SK-N-SH (cell line): ENCODE measurements at regions not wholly inside any gene's neighbourhood (a gene's known extent, or its start where the extent isn't known, plus 50 kb on each side); places are given as distances from the start of the nearest gene placed in this dataset.

Source experiments
- CTCF ChIA-PET: fragments of 300-600, 350-600 bp; formaldehyde crosslinking; extraction: SDS; loops from one replicate; lab custom pipeline; 2021; lab: Yijun Ruan, JAX
- POLR2A ChIA-PET: fragments of 350-600 bp; sonication (Branson Sonifier 250); formaldehyde crosslinking; extraction: SDS; loops from one replicate; lab custom pipeline; 2020; ENCODE audit warnings: antibody characterized with exemption, inconsistent platforms; lab: Yijun Ruan, JAX
- DNase-seq: peaks from one replicate; pipeline ENCODE4 v3.0.0; 2012
- H2AFZ ChIP-seq: fragments of 200-600 bp; sonication (generic); 2 replicates; pipeline ENCODE4 v1.8.1; 2016; ENCODE audit warnings: antibody characterized with exemption, mild to moderate bottlenecking, low read depth
- H3F3A ChIP-seq: fragments of 200-600 bp; sonication (generic); replicated peaks from 2 replicates; pipeline ENCODE3; 2016; ENCODE audit warnings: antibody characterized with exemption, mild to moderate bottlenecking; ENCODE audit not compliant: insufficient read depth
- H3K27ac ChIP-seq, 2 experiments: fragments of 200-500 bp in 1 of 2; fragments of 200-600 bp in 1 of 2; sonication (Bioruptor generic) in 1 of 2; sonication (generic), shearing (Covaris generic) in 1 of 2; 2 replicates each; pipeline versions ENCODE4 v1.5.1 to v1.6.1; 2014 to 2016; ENCODE audit warnings: low read depth in 2 of 2, inconsistent platforms in 1 of 2, low read length in 1 of 2, mild to moderate bottlenecking in 1 of 2, mixed read lengths in 1 of 2
- H3K27me3 ChIP-seq: fragments of 200-600 bp; sonication (generic), shearing (Covaris generic); 2 replicates; pipeline ENCODE4 v1.6.1; 2016; ENCODE audit warnings: mixed run types; ENCODE audit not compliant: insufficient read depth
- H3K36me3 ChIP-seq, 2 experiments: fragments of 200-500 bp in 1 of 2; fragments of 200-600 bp in 1 of 2; sonication (Bioruptor generic) in 1 of 2; sonication (generic) in 1 of 2; replicated peaks in 1 of 2; 2 replicates each; pipeline versions ENCODE3 to v1.5.1; 2014 to 2016; ENCODE audit warnings: low read length in 1 of 2, mild to moderate bottlenecking in 1 of 2; ENCODE audit not compliant: insufficient read depth in 2 of 2, control insufficient read depth in 1 of 2
- H3K4me1 ChIP-seq, 2 experiments: fragments of 200-500 bp in 1 of 2; fragments of 200-600 bp in 1 of 2; sonication (Bioruptor generic) in 1 of 2; sonication (generic), shearing (Covaris generic) in 1 of 2; 2 replicates each; pipeline versions ENCODE4 v1.5.1 to v1.6.1; 2014 to 2016; ENCODE audit warnings: low read depth in 1 of 2, low read length in 1 of 2, mixed run types in 1 of 2; ENCODE audit not compliant: insufficient read depth in 2 of 2, control insufficient read depth in 1 of 2
- H3K4me2 ChIP-seq: fragments of 200-600 bp; sonication (generic), shearing (Covaris generic); 2 replicates; pipeline ENCODE4 v1.6.1; 2017; ENCODE audit warnings: mixed run types
- H3K4me3 ChIP-seq, 2 experiments: fragments of 200-500 bp in 1 of 2; fragments of 200-600 bp in 1 of 2; sonication (Bioruptor generic) in 1 of 2; sonication (generic), shearing (Covaris generic) in 1 of 2; 2 replicates each; pipeline versions ENCODE4 v1.5.1 to v1.8.1; 2014 to 2016; ENCODE audit warnings: low read depth in 2 of 2, inconsistent platforms in 1 of 2, low read length in 1 of 2, mild to moderate bottlenecking in 1 of 2, mixed read lengths in 1 of 2, moderate library complexity in 1 of 2
- H3K79me2 ChIP-seq: fragments of 200-600 bp; sonication (generic); 2 replicates; pipeline ENCODE4 v1.8.1; 2017; ENCODE audit warnings: mild to moderate bottlenecking; ENCODE audit not compliant: insufficient read depth
- H3K9ac ChIP-seq: fragments of 200-600 bp; sonication (generic); 2 replicates; pipeline ENCODE4 v1.6.1; 2017; ENCODE audit warnings: mixed run types
- H3K9me2 ChIP-seq: fragments of 200-600 bp; sonication (generic); 2 replicates; pipeline ENCODE4 v1.6.1; 2017; ENCODE audit warnings: mixed run types
- H3K9me3 ChIP-seq: fragments of 200-600 bp; sonication (generic); 2 replicates; pipeline ENCODE4 v1.6.1; 2017; ENCODE audit warnings: mixed run types, mild to moderate bottlenecking, moderate library complexity
- H4K20me1 ChIP-seq: fragments of 200-600 bp; sonication (generic); 2 replicates; pipeline ENCODE4 v1.6.1; 2017; ENCODE audit warnings: mild to moderate bottlenecking, mixed run types; ENCODE audit not compliant: insufficient read depth
- CHD2 ChIP-seq: fragments of 150-350 bp; IDR thresholded peaks from 2 replicates; pipeline ENCODE4 v1.6.1; 2018; ENCODE audit warnings: low read length; ENCODE audit not compliant: partially characterized antibody
- CTCF ChIP-seq: fragments of 200-600 bp; sonication (generic); IDR thresholded peaks from 2 replicates; pipeline ENCODE4 v1.6.1; 2017; ENCODE audit warnings: antibody characterized with exemption, mild to moderate bottlenecking, moderate library complexity
- ELF1 ChIP-seq: IDR thresholded peaks from 2 replicates; pipeline ENCODE4 v1.4.0; 2012
- EP300 ChIP-seq, 2 experiments: IDR thresholded peaks; 2 replicates each; pipeline versions ENCODE4 v1.4.0 to v1.6.1; 2012; ENCODE audit warnings: borderline replicate concordance in 1 of 2, low read depth in 1 of 2, low read length in 1 of 2
- EZH2phosphoT487 ChIP-seq: fragments of 200-600 bp; sonication (generic); IDR thresholded peaks from 2 replicates; pipeline ENCODE4 v1.6.1; 2017; ENCODE audit warnings: low read depth, mixed run types, mild to moderate bottlenecking, antibody characterized with exemption, moderate library complexity, borderline replicate concordance
- FOXJ3 ChIP-seq: sonication (generic); formaldehyde crosslinking; IDR thresholded peaks from 2 replicates; pipeline ENCODE4 v1.5.1; 2020; ENCODE audit warnings: mild to moderate bottlenecking, missing genetic modification reagents
- FOXM1 ChIP-seq: IDR thresholded peaks from 2 replicates; pipeline ENCODE4 v1.4.0; 2012; ENCODE audit warnings: low read depth, mild to moderate bottlenecking
- GABPA ChIP-seq: IDR thresholded peaks from 2 replicates; pipeline ENCODE4 v1.4.0; 2012; ENCODE audit warnings: low read depth, mild to moderate bottlenecking
- JUND ChIP-seq: IDR thresholded peaks from 2 replicates; pipeline ENCODE4 v1.4.0; 2012
- MEF2A ChIP-seq: IDR thresholded peaks from 2 replicates; pipeline ENCODE4 v1.4.0; 2012; ENCODE audit warnings: low read depth, borderline replicate concordance
- NFIC ChIP-seq: IDR thresholded peaks from 2 replicates; pipeline ENCODE4 v1.4.0; 2012; ENCODE audit warnings: borderline replicate concordance
- NRF1 ChIP-seq: IDR thresholded peaks from 2 replicates; pipeline ENCODE4 v1.6.1; 2012; ENCODE audit warnings: low read depth, mild to moderate bottlenecking, low read length
- PBX3 ChIP-seq: IDR thresholded peaks from 2 replicates; pipeline ENCODE4; 2012
- POLR2AphosphoS5 ChIP-seq: IDR thresholded peaks from 2 replicates; pipeline ENCODE4 v1.6.1; 2012; ENCODE audit warnings: low read depth, low read length
- RCOR1 ChIP-seq: fragments of 150-350 bp; IDR thresholded peaks from 2 replicates; pipeline ENCODE4 v1.6.1; 2017; ENCODE audit warnings: antibody characterized with exemption, low read length
- RXRA ChIP-seq: IDR thresholded peaks from 2 replicates; pipeline ENCODE4 v1.4.0; 2012; ENCODE audit warnings: low read depth, mild to moderate bottlenecking, borderline replicate concordance
- TAF1 ChIP-seq: IDR thresholded peaks from 2 replicates; pipeline ENCODE4 v1.6.1; 2012; ENCODE audit warnings: low read depth, mild to moderate bottlenecking, low read length, moderate library complexity, borderline replicate concordance
- YY1 ChIP-seq: IDR thresholded peaks from 2 replicates; pipeline ENCODE4 v1.4.0; 2012; ENCODE audit warnings: low read depth, mild to moderate bottlenecking
- WGBS: methylation state at CpG from one replicate; pipeline ENCODE4 v1.1.6; 2017; ENCODE audit warnings: low lambda C conversion rate; 5-methylcytosine and 5-hydroxymethylcytosine counted together
- TF ChIP-seq, protein P1 (sequence below): IDR thresholded peaks from 2 replicates; pipeline ENCODE4 v1.6.1; 2012; ENCODE audit warnings: mild to moderate bottlenecking, low read depth, low read length, moderate library complexity
- TF ChIP-seq, protein P2 (sequence below): fragments of 150-350 bp; IDR thresholded peaks from 2 replicates; pipeline ENCODE4 v1.6.1; 2016; ENCODE audit warnings: mild to moderate bottlenecking, low read depth, low read length

DNA sequence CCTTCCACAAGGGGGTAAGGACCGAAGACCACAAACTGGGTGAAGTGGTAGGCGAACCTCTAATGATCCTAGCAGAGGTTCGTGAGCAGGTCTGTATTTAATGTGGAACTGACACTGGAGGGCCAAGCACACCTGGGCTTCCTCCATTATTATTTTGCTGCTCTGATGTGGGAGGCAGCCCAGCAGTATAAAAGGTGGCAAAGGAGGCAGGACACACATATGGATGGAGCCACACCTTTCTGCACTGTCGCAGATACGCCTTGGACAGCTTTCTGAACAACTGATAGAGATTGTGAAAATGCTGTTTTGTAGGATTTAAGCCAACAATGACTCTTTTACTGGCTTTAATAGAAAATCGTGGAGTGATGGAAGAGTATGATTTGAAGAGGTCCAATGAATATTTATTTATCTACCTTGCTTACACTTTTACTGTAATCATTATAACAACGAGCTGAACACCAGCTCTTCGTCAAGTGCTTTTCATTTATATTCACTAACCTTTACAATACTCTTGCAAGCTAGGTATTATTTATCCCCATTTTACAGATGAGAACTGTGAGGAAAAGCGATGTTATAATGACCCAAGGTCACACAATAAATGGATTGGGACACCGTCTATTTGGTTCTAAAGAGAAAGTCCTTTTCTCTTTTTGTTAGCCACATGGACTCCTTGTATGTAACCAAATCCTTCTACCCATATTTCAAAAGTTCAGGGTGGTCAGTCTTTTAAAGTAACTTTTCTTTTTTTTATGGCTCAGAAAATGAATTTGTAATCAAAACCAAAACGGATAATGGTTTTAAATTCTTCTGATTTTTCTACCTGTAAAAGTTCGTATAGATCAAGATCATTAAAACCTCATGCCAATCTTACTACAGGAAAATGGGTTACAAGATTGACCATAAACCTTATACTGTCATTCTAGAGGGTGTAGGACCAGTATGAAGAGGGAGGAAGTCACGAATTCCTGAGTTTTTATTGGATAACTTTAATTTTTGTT lies 116.9 kb downstream of the UTRN start:
- Histone ChIP-seq H3F3A (peaks cover 3% of the 10 kb centered on the region), H3K4me3 (no peak overlapping the region), H3K9me2 (no peaks in the 10 kb centered on the region), H3K36me3 (no peaks in the 10 kb centered on the region), H3K27ac (no peak overlapping the region; a peak in 1 of 4 replicates), H3K79me2 (peaks cover 6% of the 10 kb centered on the region), H3K4me2 (no peak overlapping the region), H3K4me1 (no peaks in the 10 kb centered on the region; a peak in 1 of 4 replicates), H3K9me3 (peaks cover 6% of the 10 kb centered on the region; the same call in 1 of the 2 replicates), H4K20me1 (no peaks in the 10 kb centered on the region), H3K9ac (no peak overlapping the region), H2AFZ (no peak overlapping the region), H3K27me3 (no peaks in the 10 kb centered on the region)
- ChIA-PET POLR2A (no interaction called here), CTCF (no interaction called here)
- no peak for DNase-seq
- whole genome bisulfite sequencing, result 18% methylated on average over 13 of the region's 13 CpGs
- TF ChIP-seq, protein P1, sequence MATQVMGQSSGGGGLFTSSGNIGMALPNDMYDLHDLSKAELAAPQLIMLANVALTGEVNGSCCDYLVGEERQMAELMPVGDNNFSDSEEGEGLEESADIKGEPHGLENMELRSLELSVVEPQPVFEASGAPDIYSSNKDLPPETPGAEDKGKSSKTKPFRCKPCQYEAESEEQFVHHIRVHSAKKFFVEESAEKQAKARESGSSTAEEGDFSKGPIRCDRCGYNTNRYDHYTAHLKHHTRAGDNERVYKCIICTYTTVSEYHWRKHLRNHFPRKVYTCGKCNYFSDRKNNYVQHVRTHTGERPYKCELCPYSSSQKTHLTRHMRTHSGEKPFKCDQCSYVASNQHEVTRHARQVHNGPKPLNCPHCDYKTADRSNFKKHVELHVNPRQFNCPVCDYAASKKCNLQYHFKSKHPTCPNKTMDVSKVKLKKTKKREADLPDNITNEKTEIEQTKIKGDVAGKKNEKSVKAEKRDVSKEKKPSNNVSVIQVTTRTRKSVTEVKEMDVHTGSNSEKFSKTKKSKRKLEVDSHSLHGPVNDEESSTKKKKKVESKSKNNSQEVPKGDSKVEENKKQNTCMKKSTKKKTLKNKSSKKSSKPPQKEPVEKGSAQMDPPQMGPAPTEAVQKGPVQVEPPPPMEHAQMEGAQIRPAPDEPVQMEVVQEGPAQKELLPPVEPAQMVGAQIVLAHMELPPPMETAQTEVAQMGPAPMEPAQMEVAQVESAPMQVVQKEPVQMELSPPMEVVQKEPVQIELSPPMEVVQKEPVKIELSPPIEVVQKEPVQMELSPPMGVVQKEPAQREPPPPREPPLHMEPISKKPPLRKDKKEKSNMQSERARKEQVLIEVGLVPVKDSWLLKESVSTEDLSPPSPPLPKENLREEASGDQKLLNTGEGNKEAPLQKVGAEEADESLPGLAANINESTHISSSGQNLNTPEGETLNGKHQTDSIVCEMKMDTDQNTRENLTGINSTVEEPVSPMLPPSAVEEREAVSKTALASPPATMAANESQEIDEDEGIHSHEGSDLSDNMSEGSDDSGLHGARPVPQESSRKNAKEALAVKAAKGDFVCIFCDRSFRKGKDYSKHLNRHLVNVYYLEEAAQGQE, result no peak
- TF ChIP-seq YY1 (no peak), ELF1 (no peak), EP300 (IDR thresholded peaks at IDR 0.05; ENCODE audit: borderline replicate concordance in 1 of 2, low read depth in 1 of 2, low read length in 1 of 2) (no peak), NFIC (no peak), RCOR1 (no peak), MEF2A (no peak), JUND (no peak), CHD2 (no peak), FOXJ3 (CRISPR knock-in tag) (no peak), GABPA (no peak), TAF1 (no peak), NRF1 (no peak), PBX3 (no peak), FOXM1 (no peak), POLR2AphosphoS5 (no peak), RXRA (no peak), CTCF (no peak), EZH2phosphoT487 (no peak)
- TF ChIP-seq, protein P2, sequence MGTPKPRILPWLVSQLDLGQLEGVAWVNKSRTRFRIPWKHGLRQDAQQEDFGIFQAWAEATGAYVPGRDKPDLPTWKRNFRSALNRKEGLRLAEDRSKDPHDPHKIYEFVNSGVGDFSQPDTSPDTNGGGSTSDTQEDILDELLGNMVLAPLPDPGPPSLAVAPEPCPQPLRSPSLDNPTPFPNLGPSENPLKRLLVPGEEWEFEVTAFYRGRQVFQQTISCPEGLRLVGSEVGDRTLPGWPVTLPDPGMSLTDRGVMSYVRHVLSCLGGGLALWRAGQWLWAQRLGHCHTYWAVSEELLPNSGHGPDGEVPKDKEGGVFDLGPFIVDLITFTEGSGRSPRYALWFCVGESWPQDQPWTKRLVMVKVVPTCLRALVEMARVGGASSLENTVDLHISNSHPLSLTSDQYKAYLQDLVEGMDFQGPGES, result no peak
